ENCODE measurements at regions not wholly inside any gene's neighbourhood (a gene's known extent, or its start where the extent isn't known, plus 50 kb on each side); places are given as distances from the start of the nearest gene placed in this dataset.

GRCh38 chr7:17054206-17054605, 172.4 kb upstream of the AGR3 start:
- no peak for DNase-seq

GRCh38 chr7:17054836-17055235, 173.1 kb upstream of the AGR3 start:
- no peak for DNase-seq

DNA sequence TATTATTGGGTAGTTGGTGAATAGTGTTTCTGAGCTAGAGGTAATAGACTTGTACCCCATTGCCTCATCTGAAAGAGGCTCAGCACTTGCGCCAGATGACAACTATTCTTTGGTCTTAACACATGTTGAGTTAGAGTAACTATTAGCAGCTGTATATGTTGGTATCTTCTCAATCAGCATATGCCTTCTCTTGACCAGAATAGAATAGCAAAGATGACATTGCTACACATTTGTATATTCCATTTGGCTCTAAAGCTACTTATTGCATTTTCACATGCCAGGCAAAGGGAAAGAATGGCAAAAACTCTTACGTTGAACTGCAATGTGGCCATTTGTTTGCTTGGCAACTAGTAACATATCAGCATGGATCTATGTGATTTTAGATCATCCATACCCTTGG, 173.8 kb upstream of the AGR3 start:
- DNase-seq: no peak

DNA sequence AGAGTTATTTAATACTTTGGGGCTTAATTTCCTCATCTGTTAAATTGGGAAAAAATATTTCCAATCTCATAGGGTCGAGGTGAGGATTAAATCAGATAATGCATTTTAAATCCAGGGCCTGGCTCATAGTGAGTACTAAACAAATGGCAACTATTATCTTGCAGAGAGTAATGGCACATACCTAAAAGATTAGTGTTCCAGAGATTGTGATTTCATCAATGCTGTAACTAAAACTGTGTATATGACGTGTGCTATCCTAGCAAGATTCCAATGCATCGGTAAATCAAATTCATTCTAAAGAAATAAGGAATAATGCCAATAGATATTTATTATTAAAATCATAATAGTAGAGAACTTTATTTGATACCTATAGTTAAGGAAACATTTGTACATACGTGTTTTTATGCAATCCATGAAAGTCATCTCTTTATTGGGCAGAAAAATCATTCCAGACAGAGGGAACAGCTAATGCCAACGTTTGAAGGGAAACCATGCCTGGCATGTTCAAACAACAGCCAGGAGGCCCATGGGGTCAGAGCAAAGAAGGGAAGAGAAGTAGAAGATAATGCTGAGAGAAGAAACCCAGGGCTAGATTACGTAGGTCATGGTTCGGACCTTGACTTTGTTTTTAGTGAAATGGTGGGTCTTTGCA, 174.8 kb upstream of the AGR3 start:
- DNase-seq: no peak

DNA sequence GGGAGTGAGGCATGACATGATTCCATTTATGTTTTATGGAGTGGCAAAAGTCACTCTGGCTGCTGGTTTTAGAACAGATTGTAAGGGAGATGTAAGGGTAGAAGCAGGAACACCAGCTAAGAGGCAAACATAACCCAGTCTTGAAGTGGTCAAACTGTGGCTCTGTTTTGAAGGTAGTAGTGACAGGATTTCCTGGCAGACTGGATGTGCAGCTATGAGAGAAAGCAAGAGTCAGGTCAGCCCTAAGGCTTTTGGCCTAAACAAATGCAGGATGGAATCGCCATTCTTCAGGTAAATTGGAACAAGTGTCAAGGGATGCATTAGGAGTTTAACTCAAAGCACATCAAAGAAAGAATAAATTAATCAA, 175.3 kb upstream of the AGR3 start:
- no peak for DNase-seq

DNA sequence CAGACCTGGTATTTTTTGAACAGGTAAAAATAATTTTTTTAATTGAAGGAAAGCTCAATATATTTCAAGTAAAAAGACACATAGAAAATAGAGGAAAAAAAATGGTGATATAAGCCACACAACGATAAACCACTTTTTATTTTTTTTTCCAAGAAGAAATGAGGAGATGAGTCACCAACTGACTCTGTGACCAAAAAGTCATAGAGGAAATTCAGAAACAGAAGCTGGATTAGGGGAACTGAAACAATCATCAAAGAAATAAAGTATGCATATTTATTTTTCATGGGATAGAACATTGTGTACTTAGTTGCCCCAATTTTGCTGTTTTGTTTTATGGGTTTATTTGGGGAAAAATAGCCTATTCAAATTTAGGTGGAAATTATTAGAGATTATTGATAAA, 176.8 kb upstream of the AGR3 start:
- no peak for DNase-seq

GRCh38 chr7:17060051-17060450, 178.3 kb upstream of the AGR3 start:
- no peak for DNase-seq

GRCh38 chr7:17061443-17061842, 179.7 kb upstream of the AGR3 start:
- DNase-seq: no peak

DNA sequence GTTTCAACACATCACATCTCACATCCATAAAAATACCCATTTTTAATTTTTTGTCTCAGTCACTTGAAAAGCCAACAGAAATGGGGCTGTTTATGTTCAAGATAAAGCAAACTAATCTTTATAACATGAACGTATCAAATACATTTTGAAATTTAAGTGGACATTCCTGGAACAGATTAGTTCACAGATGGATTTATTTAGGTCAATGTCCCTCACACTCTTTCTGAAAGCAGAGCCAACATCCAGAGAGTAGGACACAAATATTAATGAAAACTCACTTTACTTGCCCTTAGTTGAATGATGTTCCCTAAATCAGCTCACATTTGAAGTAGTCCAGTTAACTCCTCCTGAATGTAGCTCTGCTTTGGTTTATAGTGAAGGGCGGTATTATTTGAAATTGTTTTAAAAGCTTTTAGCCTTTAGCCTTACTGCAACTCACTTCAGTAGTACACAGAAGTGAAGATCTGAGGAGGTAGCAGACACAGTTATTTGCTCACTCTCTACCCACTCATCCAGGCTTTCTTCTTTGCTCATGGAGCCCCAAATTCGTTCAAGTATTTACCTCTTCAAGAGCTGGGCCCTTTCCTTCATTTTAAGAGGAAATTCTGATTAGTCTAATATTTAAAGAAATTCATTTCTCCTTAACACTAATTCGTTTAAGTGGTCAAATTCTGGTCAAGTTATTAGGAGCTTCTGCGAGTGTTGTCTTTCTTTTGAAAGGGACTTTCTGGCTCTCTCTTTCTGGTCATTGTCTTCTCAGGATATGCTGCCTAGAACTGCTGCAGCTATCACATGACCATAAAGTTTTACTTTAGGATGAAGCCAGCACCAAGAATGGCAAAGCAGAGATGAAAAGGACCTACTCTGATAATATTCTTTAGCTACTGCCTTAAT, 180.6 kb upstream of the AGR3 start:
- no peak for DNase-seq

DNA sequence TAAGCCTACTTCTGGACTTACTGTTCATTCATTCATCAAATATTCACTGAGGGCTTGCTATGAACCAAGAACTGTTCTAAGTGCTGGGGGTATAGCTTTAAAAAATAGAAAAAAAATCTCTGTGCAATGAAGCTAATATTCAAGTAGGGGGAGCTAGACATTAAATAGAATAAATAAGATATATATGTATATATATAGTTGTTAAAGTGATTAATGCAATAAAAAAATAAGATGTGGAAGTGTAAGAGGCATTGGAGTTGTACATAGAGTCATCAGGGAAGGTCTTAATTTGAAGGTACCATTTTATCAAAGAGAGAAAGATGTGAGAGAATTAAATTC, 181.2 kb upstream of the AGR3 start:
- DNase-seq: no peak

- DNase-seq: no peak
Observed at GRCh38 chr7:17067691-17068090, 185.9 kb upstream of the AGR3 start.

DNA sequence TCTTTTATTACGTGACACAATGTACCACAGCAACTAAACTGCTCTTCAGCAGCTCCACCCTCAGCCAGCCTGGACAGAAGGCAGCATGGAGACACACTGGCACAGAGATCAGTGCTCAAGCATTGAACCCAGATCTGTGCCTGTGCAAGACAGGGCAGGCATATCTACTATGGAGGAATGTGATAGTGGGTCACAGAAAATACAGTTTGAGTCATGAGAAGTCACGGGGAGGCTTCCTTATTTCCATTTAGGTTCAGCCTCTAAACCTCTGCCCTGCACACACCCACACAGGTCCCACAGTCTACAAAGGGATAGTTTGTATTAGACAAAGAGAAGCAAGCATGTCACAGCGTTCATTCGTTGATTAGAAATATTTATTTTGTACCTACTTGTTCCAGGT, 187.4 kb upstream of the AGR3 start:
- no peak for DNase-seq

- DNase-seq: no peak
Observed at GRCh38 chr7:17070231-17070708, 188.5 kb upstream of the AGR3 start.

GRCh38 chr7:17071866-17072265, 190.1 kb upstream of the AGR3 start:
- DNase-seq: no peak

DNA sequence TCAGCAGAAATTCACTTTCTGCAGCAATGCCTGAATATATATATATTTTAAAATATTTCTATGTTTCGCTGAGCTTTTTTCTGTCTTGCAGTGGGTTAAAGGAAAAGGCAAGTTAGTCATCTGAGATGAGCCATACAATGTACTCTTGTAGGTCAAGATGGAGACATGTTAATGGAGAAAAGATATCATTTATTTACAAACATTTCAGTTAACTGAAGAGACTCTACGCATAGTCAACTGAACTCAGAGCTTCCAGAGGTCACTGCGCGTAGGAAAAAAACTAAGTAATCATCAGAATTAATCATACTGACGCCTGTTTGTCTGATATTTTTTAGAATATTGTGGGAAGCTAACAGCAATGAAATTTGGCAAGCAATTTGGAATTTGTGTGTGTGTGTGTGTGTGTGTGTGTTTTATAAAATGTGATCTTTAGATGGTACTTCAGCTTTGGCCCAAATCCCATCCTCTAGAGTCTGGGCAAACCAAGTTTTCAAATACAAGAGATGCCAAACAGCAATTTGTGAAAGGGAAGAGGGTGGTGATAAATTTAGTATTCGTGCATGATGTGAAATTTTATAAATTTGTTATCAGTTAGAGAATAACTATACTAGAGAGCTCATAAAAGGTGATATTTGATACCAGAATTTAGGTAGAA, 193.9 kb upstream of the AGR3 start:
- DNase-seq: no peak

- no peak for DNase-seq
Observed at GRCh38 chr7:17078298-17078697, 196.5 kb upstream of the AGR3 start.

GRCh38 chr7:17083392-17084165, 201.8 kb upstream of the AGR3 start:
- no peak for DNase-seq

GRCh38 chr7:17084166-17084475, 202.3 kb upstream of the AGR3 start:
- no peak for DNase-seq

DNA sequence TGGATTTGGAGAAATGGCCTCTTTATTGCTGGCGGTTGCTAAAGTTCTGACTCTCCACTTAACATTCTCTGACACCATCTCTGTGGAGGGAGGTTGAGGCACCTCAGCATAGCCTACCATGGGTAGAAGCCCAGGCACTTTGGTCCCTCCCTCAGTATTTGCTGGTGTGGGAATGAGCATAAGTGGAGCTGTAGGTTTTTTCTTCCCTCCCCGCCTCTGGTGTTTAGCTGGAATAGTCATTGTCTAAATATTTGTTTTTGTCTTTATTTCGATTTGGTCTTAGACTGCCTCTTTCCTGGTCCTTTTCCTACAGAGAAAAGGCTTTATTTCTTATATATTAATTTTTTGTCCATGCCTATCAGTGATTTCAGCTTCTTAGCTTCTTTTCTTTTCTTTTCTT, 203.4 kb upstream of the AGR3 start:
- DNase-seq: no peak

DNA sequence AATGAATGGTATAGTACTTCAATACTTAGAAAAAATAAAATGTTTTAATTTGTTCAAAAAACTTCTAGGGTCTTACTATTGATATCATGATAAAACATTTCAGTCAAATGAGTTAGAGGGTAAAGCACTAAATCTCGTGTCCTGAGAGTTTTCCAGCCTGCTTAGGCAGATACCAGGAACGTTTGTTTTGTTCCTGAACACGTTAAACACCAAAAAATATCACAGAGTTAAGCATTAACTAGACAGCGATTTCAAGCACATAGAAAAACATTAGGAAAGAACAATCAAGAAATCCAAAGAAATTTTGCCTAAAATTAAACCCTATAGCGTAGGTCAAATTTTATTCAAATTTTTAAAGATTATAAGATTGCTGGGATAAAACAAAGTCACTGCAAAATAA, 204.6 kb upstream of the AGR3 start:
- no peak for DNase-seq

- DNase-seq: no peak
Observed at GRCh38 chr7:17090751-17091150, 207.7 kb upstream of the AHR start.

GRCh38 chr7:17093461-17093860, 205.0 kb upstream of the AHR start:
- DNase-seq: no peak

GRCh38 chr7:17094963-17095574, 203.4 kb upstream of the AHR start:
- DNase-seq: no peak

Data from midbrain (tissue), 1 donor.